IPS-18a (cell line): ENCODE measurements at regions not wholly inside any gene's neighbourhood (a gene's known extent, or its start where the extent isn't known, plus 50 kb on each side); places are given as distances from the start of the nearest gene placed in this dataset.

Experiments
- H3K27ac ChIP-seq: one replicate; pipeline ENCODE4 v1.5.1; 2013; ENCODE audit warnings: low read length
- H3K27me3 ChIP-seq: one replicate; pipeline ENCODE4 v1.6.1; 2013; ENCODE audit warnings: mild to moderate bottlenecking, low read length; ENCODE audit not compliant: control insufficient read depth, insufficient read depth
- H3K36me3 ChIP-seq: one replicate; pipeline ENCODE4 v1.6.1; 2013; ENCODE audit warnings: low read depth, low read length; ENCODE audit not compliant: control insufficient read depth
- H3K4me1 ChIP-seq: one replicate; pipeline ENCODE4 v1.6.1; 2013; ENCODE audit warnings: low read depth, low read length; ENCODE audit not compliant: control insufficient read depth
- H3K4me3 ChIP-seq: one replicate; pipeline ENCODE4 v1.5.1; 2013; ENCODE audit warnings: low read length
- H3K9ac ChIP-seq: one replicate; pipeline ENCODE4 v1.6.1; 2013; ENCODE audit warnings: mild to moderate bottlenecking, low read length, moderate library complexity
- H3K9me3 ChIP-seq: one replicate; pipeline ENCODE4 v1.6.1; 2013; ENCODE audit warnings: low read depth, low read length; ENCODE audit not compliant: control insufficient read depth

DNA sequence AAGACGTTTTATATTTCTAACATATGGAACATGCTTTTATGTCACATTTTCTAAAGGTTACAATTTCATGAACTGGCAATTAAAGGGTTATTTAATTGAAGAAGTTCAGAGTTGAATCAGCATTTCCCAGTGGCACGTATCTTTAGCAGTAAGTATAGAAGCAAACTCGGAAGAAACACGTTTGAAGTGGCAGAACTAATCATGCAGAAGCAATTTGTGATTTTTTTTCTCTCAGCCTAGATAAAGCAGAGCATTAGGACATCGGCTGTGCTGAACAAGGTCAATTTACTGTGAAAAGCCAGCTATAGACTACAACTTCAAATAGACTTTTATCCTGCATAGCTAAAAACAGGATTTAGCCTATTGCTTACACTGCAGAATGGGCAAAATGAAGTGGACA, 104.7 kb downstream of the ISL1 start:
- no peaks in the 10 kb centered on the region for H3K27me3 ChIP-seq
- H3K4me1 ChIP-seq = no peaks in the 10 kb centered on the region
- no peaks in the 10 kb centered on the region for H3K36me3 ChIP-seq
- no peak overlapping the region for H3K9ac ChIP-seq
- H3K27ac ChIP-seq = no peak overlapping the region
- H3K9me3 ChIP-seq = no peaks in the 10 kb centered on the region
- H3K4me3 ChIP-seq = no peak overlapping the region

DNA sequence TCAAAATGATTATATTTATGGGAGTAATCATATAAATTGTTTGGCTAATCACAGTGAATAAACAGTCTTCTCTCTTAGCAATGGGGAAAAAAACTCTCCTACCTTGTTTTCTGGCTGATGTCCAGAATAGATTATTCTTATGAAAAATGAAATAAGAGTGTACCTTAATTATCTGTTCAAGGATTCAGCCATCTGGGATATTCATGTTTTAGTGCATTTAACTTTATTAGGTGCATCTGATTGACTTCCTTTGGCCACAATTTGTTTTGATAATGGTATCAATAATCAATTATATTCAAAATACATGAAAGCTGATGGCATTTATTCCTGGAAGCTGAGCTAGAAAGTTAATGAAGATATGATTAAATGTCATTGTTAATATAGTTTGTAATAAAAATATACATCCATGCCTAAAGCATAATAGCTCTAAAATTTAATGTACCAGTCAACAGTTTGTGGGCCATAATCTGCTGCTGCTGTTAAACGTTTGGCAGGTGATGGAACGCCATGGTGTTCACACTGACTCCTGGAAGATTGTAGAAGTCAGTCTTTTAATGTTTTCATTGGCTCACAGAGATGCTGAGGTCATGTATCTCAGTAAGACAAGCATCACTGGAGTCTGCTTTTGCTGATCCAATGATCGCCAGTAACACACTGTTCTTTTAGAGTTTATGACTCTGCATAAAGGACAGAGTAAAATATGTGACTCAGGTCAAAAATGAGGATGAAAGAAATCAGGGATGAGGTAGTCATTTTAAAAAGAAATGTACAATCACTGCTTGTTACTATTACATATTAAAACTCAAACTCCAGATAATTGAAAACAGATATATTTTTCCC, 105.8 kb downstream of the ISL1 start:
- no peaks in the 10 kb centered on the region for H3K9me3 ChIP-seq
- no peaks in the 10 kb centered on the region for H3K36me3 ChIP-seq
- no peak overlapping the region for H3K27ac ChIP-seq
- no peaks in the 10 kb centered on the region for H3K4me1 ChIP-seq
- H3K4me3 ChIP-seq = no peak overlapping the region
- H3K27me3 ChIP-seq = no peaks in the 10 kb centered on the region
- no peak overlapping the region for H3K9ac ChIP-seq

DNA sequence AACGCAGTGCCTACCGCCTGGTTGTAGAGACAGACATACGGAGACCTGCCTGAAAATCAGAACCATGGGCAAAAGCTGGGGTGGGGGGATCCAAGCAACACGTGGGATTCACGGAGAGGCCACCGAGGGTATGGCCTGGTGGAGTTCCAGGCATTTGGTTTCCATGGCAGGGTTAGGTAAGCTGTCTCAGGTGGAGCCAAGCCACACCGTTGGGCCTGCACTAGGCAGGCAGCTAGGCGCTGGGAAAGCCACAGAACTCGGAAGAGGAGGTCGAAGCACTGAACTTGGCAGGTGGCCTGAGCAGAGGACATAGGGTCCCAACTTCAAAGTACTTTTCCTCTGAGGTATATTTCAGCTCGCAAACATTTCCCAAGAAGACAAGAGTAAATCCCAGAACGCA, 111.6 kb downstream of the ISL1 start:
- Histone ChIP-seq H3K9me3 (no peaks in the 10 kb centered on the region), H3K4me3 (no peak overlapping the region), H3K36me3 (no peaks in the 10 kb centered on the region), H3K27ac (no peak overlapping the region), H3K27me3 (no peaks in the 10 kb centered on the region), H3K9ac (no peak overlapping the region), H3K4me1 (no peaks in the 10 kb centered on the region)

DNA sequence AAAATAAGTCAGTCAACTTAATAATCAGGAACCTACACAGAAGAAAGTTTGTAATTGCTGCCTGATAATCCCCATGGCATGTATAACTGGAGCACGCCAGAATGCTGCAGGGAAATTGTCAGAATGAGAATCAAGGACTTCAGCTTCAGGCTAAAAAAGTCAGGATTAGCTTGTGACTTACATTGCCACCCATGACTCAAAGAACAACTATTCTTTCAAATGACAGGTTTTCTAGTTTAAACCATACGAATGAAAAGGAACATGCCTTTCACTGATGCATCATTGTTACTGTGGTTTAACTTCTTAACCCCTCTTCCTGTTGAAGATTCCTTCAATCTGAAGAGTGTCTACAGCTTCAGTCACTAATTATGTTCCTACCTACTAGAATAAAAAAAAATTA, 112.4 kb downstream of the ISL1 start:
- no peaks in the 10 kb centered on the region for H3K4me1 ChIP-seq
- H3K9me3 ChIP-seq = no peaks in the 10 kb centered on the region
- H3K27ac ChIP-seq = no peak overlapping the region
- no peaks in the 10 kb centered on the region for H3K27me3 ChIP-seq
- H3K4me3 ChIP-seq = no peak overlapping the region
- no peaks in the 10 kb centered on the region for H3K36me3 ChIP-seq
- H3K9ac ChIP-seq = no peak overlapping the region

DNA sequence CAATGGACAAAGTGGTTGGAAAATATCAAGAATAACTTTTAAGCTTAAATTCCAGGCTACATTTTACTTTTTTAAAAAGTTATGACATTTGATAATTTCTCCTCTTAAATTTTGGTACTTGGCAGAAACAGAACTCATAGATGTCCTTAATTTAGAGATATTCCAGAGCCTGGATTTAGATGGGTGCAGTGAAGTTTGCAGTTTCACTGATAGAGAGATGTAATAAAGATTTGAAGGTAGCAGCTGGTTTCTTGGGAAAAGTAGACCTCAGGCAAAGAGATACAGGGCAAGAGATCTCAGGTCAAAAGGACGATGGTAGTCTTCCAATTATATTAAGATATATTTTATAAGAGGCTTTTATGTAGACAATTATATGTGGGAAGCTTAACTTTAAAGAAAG, 134.6 kb downstream of the ISL1 start:
- no peaks in the 10 kb centered on the region for H3K9me3 ChIP-seq
- no peaks in the 10 kb centered on the region for H3K36me3 ChIP-seq
- H3K4me3 ChIP-seq = no peak overlapping the region
- peaks cover 8% of the 10 kb centered on the region for H3K4me1 ChIP-seq
- H3K27ac ChIP-seq = no peak overlapping the region
- no peaks in the 10 kb centered on the region for H3K27me3 ChIP-seq
- H3K9ac ChIP-seq = no peak overlapping the region

DNA sequence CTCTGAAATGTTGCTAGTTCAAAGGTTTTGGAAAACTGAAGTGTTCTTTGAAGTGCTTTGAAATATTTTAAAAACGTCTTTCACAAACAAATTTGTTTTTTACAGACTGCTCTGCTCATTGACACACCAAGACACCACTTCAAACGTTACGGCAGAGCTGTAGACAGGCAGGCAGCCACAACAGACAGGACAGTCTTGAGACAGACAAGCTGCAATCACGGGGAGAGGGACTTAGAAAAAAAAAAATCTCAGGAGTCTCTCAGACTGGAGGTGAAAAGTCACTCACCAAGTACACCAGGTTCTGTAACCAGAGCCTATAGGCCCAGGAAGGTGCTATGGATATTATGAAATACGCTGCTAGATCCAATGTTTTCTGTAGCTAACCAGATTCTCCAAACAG, 135.4 kb downstream of the ISL1 start:
- Histone ChIP-seq H3K27ac (no peak overlapping the region), H3K9me3 (no peaks in the 10 kb centered on the region), H3K4me3 (no peak overlapping the region), H3K9ac (no peak overlapping the region), H3K27me3 (no peaks in the 10 kb centered on the region), H3K4me1 (peaks cover 8% of the 10 kb centered on the region), H3K36me3 (no peaks in the 10 kb centered on the region)

DNA sequence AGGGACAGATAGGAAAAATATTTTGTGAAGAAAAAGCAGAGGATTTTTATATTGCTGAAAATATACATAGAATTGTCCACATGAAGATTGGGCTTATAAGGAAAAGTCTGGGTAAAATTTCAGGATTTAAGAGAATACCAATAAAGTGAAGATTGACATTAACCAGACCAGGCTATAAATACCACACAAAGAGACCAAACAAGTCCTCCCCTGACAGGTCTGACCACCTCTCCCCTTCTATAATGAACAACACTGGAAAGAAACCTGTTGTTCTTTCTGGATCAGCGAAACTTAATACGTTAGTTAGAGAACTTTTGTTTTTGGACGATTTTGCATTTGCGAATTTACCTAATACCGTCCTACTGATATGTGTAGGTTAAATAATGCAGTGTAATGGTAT, 138.3 kb downstream of the ISL1 start:
- Histone ChIP-seq H3K36me3 (no peaks in the 10 kb centered on the region), H3K4me3 (no peak overlapping the region), H3K27me3 (no peaks in the 10 kb centered on the region), H3K27ac (no peak overlapping the region), H3K4me1 (peaks cover 8% of the 10 kb centered on the region), H3K9ac (no peak overlapping the region), H3K9me3 (no peaks in the 10 kb centered on the region)

DNA sequence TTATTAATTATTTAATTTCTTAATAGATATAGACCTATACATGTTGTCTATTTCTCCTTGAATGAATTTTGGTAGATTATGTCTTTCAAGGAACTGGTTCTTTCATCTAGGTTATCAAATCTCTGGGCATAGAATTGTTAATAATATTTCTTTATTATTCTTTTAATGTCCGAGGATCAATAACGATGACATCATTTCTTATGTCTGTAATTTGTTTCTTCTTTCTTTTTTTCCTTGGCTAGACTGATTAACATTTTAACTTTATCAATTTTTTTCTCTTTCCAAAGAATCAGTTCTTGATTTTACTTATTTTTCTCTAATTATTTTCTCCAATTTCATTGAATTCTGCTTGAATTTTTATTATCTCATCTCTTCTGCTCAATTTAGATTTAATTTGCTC, 156.0 kb downstream of the ISL1 start:
- Histone ChIP-seq H3K9ac (no peak overlapping the region), H3K4me3 (no peak overlapping the region), H3K36me3 (no peaks in the 10 kb centered on the region), H3K27me3 (no peaks in the 10 kb centered on the region), H3K9me3 (peaks cover 4% of the 10 kb centered on the region), H3K4me1 (no peaks in the 10 kb centered on the region), H3K27ac (no peak overlapping the region)

DNA sequence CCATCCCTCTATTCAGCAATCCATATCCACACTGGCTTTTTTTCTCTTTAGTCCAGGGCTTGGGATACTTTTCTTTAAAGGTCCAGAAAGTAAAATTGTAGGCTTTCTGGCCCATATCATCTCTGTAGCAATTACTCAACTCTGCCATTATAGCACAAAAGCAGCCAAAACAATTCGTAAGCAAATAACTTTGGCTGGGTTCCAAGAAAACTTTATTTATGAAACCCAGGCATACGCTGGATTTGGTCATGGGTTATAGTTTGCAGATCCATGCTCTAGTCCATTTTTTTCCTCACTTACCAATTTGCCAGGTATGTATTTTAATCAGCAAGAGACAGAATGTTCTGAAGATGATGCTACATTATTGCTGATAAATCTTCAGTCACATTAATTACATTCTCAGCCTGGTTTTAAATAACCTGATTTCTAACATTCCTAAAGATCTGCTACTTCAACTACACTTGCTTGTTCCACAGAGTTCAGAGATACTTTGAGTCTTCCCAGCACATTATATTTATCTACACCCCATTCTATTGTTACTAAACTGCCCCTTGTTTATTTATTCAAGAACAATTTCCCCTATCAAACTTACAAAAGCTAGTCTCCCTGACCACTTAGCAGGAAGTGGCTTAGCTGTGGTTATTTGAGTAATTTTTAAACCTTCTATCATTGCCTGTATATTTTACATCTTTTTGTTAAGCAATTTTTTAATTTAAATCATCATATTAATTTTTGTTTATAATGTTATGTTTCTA, 161.0 kb downstream of the ISL1 start:
- H3K4me3 ChIP-seq = no peak overlapping the region
- no peaks in the 10 kb centered on the region for H3K4me1 ChIP-seq
- no peaks in the 10 kb centered on the region for H3K36me3 ChIP-seq
- no peaks in the 10 kb centered on the region for H3K9me3 ChIP-seq
- H3K9ac ChIP-seq = no peak overlapping the region
- no peak overlapping the region for H3K27ac ChIP-seq
- no peaks in the 10 kb centered on the region for H3K27me3 ChIP-seq

DNA sequence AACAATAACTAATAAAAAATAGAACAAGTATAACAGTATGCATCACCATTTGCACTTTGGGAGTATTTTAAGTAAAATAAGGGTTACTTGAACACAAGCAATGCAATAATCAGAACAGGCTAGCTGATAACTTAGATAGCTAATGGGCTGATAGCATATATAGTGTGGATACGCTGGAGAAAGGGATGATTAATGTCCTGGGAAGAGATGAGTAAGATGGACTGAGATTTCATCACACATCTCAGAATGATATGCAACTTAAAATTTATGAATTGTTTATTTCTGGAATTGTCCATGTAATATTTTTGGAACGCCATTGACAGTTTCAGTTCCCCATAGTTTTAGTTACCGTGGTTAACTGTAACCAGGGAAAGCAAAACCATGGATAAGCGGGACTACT, 173.6 kb downstream of the ISL1 start:
- no peaks in the 10 kb centered on the region for H3K9me3 ChIP-seq
- H3K4me3 ChIP-seq = no peak overlapping the region
- no peaks in the 10 kb centered on the region for H3K4me1 ChIP-seq
- H3K27me3 ChIP-seq = no peaks in the 10 kb centered on the region
- H3K27ac ChIP-seq = no peak overlapping the region
- no peak overlapping the region for H3K9ac ChIP-seq
- no peaks in the 10 kb centered on the region for H3K36me3 ChIP-seq

DNA sequence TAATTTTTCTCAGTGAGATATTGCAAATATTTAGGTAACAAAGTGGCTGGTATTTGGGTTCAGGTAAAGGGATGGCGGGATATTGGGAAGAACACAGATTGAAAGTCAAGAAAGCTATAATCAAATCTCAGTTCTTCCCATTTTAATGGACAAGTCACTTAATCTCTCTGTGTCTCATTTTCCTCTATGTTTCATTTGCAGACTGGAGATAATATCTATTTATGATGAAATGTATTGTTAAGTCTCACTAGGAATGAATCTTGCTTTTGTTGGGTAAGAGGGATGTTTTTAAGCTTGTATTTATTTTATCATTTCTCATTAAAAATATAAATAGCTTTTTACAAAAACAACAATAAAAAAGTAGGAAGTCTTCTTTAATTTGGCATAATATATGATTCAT, 175.4 kb downstream of the ISL1 start:
- Histone ChIP-seq H3K4me1 (no peaks in the 10 kb centered on the region), H3K4me3 (no peak overlapping the region), H3K9ac (no peak overlapping the region), H3K9me3 (no peaks in the 10 kb centered on the region), H3K27ac (no peak overlapping the region), H3K27me3 (no peaks in the 10 kb centered on the region), H3K36me3 (no peaks in the 10 kb centered on the region)

DNA sequence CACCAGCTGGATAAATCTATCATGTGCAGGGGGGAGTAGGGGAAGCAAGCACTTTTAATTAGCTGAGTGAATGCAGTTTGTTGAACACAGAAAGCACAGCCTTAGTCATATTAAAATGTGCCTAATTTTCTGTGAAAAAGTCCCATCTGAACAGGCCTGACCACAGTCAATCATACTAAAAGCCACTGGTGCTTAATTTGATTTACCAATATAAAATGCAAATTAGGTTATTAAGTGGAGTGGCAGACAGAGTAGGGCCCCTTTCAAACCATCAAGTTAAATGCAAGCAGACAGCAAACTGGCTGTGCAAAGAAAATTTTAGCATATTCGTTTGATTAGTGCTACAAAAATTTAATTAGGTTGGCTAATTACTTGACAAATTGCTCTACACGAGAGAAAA, 176.1 kb downstream of the ISL1 start:
- Histone ChIP-seq H3K4me1 (no peaks in the 10 kb centered on the region), H3K27me3 (no peaks in the 10 kb centered on the region), H3K9ac (no peak overlapping the region)

More for the DNA sequence above, 176.1 kb downstream of the ISL1 start:
- no peak overlapping the region for H3K4me3 ChIP-seq
- H3K27ac ChIP-seq = no peak overlapping the region
- no peaks in the 10 kb centered on the region for H3K9me3 ChIP-seq
- H3K36me3 ChIP-seq = no peaks in the 10 kb centered on the region
